ENCODE measurements at regions not wholly inside any gene's neighbourhood (a gene's known extent, or its start where the extent isn't known, plus 50 kb on each side); places are given as distances from the start of the nearest gene placed in this dataset.

DNA sequence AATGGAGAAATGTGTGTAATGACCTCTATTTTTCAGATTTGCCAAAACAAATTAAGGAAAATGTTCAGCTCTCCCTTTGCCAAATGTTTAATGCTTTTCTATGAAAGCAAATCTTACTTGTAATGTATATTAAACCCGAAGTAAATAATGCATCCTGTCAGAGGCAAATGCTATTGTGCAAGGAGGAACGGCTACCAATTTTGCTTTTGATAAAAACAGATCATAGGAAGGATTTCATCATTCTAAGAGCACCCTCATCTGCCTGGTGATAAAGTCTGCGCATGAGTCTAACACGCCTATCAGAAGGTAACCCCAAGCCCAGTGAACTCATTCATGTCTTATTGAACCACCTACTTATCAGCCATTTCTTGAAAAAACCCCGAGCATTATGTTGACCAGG is 412.4 kb upstream of the MKI67 start:
- TF ChIP-seq, protein P1, sequence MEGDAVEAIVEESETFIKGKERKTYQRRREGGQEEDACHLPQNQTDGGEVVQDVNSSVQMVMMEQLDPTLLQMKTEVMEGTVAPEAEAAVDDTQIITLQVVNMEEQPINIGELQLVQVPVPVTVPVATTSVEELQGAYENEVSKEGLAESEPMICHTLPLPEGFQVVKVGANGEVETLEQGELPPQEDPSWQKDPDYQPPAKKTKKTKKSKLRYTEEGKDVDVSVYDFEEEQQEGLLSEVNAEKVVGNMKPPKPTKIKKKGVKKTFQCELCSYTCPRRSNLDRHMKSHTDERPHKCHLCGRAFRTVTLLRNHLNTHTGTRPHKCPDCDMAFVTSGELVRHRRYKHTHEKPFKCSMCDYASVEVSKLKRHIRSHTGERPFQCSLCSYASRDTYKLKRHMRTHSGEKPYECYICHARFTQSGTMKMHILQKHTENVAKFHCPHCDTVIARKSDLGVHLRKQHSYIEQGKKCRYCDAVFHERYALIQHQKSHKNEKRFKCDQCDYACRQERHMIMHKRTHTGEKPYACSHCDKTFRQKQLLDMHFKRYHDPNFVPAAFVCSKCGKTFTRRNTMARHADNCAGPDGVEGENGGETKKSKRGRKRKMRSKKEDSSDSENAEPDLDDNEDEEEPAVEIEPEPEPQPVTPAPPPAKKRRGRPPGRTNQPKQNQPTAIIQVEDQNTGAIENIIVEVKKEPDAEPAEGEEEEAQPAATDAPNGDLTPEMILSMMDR (IDR thresholded peaks at IDR 0.05), result no peak
- no peak for TF ChIP-seq POLR2A (IDR thresholded peaks at IDR 0.05)
